CD8-positive, alpha-beta memory T cell (primary cell): ENCODE measurements at regions not wholly inside any gene's neighbourhood (a gene's known extent, or its start where the extent isn't known, plus 50 kb on each side); places are given as distances from the start of the nearest gene placed in this dataset.

ENCODE experiments used
- CTCF ChIA-PET: fragments of 350-600 bp; sonication (Branson Sonifier 250); formaldehyde crosslinking; loops from one replicate; lab custom pipeline; 2021; ENCODE audit warnings: antibody characterized with exemption; lab: Charles Lee
- POLR2A ChIA-PET: fragments of 350-600 bp; sonication (Branson Sonifier 250); formaldehyde crosslinking; loops from one replicate; lab custom pipeline; 2021; ENCODE audit warnings: antibody characterized with exemption; lab: Charles Lee
- DNase-seq, 5 donors: peaks; one replicate each; pipeline versions ENCODE4 v3.0.0 to v3.0.0-alpha.2; 2020 to 2022; ENCODE audit warnings: mixed read lengths in 1 of 5
- H3K27ac ChIP-seq: one replicate; pipeline ENCODE4 v1.7.0; 2013; ENCODE audit warnings: low read depth, mild to moderate bottlenecking, low read length, moderate library complexity
- H3K27me3 ChIP-seq: 2 replicates; pipeline ENCODE4 v1.7.0; 2013; ENCODE audit warnings: low read length, mild to moderate bottlenecking; ENCODE audit not compliant: insufficient read depth, poor library complexity, severe bottlenecking
- H3K36me3 ChIP-seq: 2 replicates; pipeline ENCODE4 v1.7.0; 2013; ENCODE audit warnings: mild to moderate bottlenecking, low read length, moderate library complexity; ENCODE audit not compliant: insufficient read depth
- H3K4me1 ChIP-seq: 2 replicates; pipeline ENCODE4 v1.7.0; 2013; ENCODE audit warnings: mild to moderate bottlenecking, low read length, moderate library complexity; ENCODE audit not compliant: insufficient read depth
- H3K4me3 ChIP-seq: 2 replicates; pipeline ENCODE4 v1.7.0; 2013; ENCODE audit warnings: mild to moderate bottlenecking, low read length
- H3K9me3 ChIP-seq: 2 replicates; pipeline ENCODE4 v1.7.0; 2013; ENCODE audit warnings: mild to moderate bottlenecking, low read length
- H3K27ac Mint-ChIP-seq, 8 donors: one replicate each; pipeline ENCODE4 v1.8.0; 2020 to 2021; ENCODE audit warnings: mixed read lengths in 8 of 8, mild to moderate bottlenecking in 6 of 8, inconsistent platforms in 3 of 8, moderate library complexity in 3 of 8
- H3K27me3 Mint-ChIP-seq, 2 donors: one replicate each; pipeline ENCODE4 v1.8.0; 2020 to 2021; ENCODE audit warnings: mixed read lengths in 2 of 2, mild to moderate bottlenecking in 1 of 2, moderate library complexity in 1 of 2
- H3K36me3 Mint-ChIP-seq, 3 donors: one replicate each; pipeline ENCODE4 v1.8.0; 2020 to 2021; ENCODE audit warnings: mixed read lengths in 3 of 3, inconsistent platforms in 1 of 3, mild to moderate bottlenecking in 1 of 3
- H3K4me1 Mint-ChIP-seq, 3 donors: one replicate each; pipeline ENCODE4 v1.8.0; 2020 to 2021; ENCODE audit warnings: mixed read lengths in 3 of 3, inconsistent platforms in 1 of 3, mild to moderate bottlenecking in 1 of 3
- H3K4me3 Mint-ChIP-seq, 7 donors: one replicate each; pipeline ENCODE4 v1.8.0; 2020 to 2021; ENCODE audit warnings: mixed read lengths in 7 of 7, mild to moderate bottlenecking in 6 of 7, moderate library complexity in 4 of 7, inconsistent platforms in 2 of 7
- H3K9me3 Mint-ChIP-seq, 5 donors: one replicate each; pipeline ENCODE4 v1.8.0; 2020 to 2022; ENCODE audit warnings: mixed read lengths in 5 of 5, mild to moderate bottlenecking in 3 of 5, moderate library complexity in 2 of 5, inconsistent platforms in 1 of 5

DNA sequence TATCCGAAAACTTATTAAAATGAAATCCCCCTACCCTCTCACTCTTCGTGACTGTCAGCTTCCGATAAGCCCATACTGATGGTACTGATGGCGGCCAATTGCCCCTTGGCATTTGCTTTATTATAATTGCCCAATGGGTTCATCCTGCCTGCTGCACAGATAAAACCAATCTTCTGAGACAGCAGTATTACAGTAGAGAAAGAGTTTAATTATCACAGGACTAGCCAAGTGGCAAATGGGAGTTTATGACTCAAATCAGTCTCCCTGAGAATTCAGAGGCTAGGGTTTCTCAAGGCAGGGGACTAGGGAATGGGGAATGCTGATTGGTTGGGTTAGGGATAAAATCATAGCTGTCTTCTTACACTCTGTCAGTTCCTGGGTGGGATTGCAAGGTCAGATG, 259.5 kb downstream of the SOD2 start:
- H3K4me1 ChIP-seq: no peaks in the 10 kb centered on the region
- no peak overlapping the region for H3K27ac Mint-ChIP-seq
- CTCF ChIA-PET: no interaction called here

GRCh38 chr6:159431750-159432149, 261.3 kb downstream of the SOD2 start:
- no peaks in the 10 kb centered on the region for H3K36me3 ChIP-seq
- no peak for DNase-seq
- H3K4me1 ChIP-seq: no peaks in the 10 kb centered on the region
- Mint-ChIP-seq H3K4me1 (no peaks in the 10 kb centered on the region), H3K27ac (no peak overlapping the region), H3K36me3 (peaks cover 0 to 12% (median 0%) of the 10 kb centered on the region in 3 donors), H3K27me3 (peaks cover 5 to 20% of the 10 kb centered on the region in 2 donors), H3K4me3 (no peak overlapping the region), H3K9me3 (peaks cover 8 to 22% (median 15%) of the 10 kb centered on the region in 5 donors)
- H3K4me3 ChIP-seq: no peak overlapping the region
- H3K9me3 ChIP-seq: peaks cover 8% of the 10 kb centered on the region
- CTCF ChIA-PET: no interaction called here
- POLR2A ChIA-PET: no interaction called here
- no peak overlapping the region for H3K27ac ChIP-seq
- no peaks in the 10 kb centered on the region for H3K27me3 ChIP-seq

More for the DNA sequence above, 259.5 kb downstream of the SOD2 start:
- Mint-ChIP-seq H3K4me3 (no peak overlapping the region), H3K36me3 (peaks cover 0 to 12% (median 0%) of the 10 kb centered on the region in 3 donors), H3K9me3 (peaks cover 9 to 22% (median 15%) of the 10 kb centered on the region in 5 donors), H3K4me1 (no peaks in the 10 kb centered on the region), H3K27me3 (peaks cover 5 to 18% of the 10 kb centered on the region in 2 donors)
- POLR2A ChIA-PET: no interaction called here
- Histone ChIP-seq H3K27me3 (no peaks in the 10 kb centered on the region), H3K9me3 (peaks cover 8% of the 10 kb centered on the region), H3K4me3 (no peak overlapping the region), H3K36me3 (no peaks in the 10 kb centered on the region), H3K27ac (no peak overlapping the region)
- DNase-seq: no peak

- no peak overlapping the region for H3K27ac ChIP-seq
- ChIA-PET POLR2A (no interaction called here), CTCF (no interaction called here)
- peaks cover 3 to 19% (median 12%) of the 10 kb centered on the region in 5 donors for H3K9me3 Mint-ChIP-seq
- no peak for DNase-seq
- no peaks in the 10 kb centered on the region for H3K27me3 ChIP-seq
- H3K4me3 Mint-ChIP-seq: no peak overlapping the region
- H3K9me3 ChIP-seq: peaks cover 8% of the 10 kb centered on the region
- H3K36me3 Mint-ChIP-seq: peaks cover 0 to 12% (median 0%) of the 10 kb centered on the region in 3 donors
- H3K4me3 ChIP-seq: no peak overlapping the region
- no peaks in the 10 kb centered on the region for H3K4me1 Mint-ChIP-seq
- no peaks in the 10 kb centered on the region for H3K4me1 ChIP-seq
- H3K36me3 ChIP-seq: no peaks in the 10 kb centered on the region
- peaks cover 5 to 23% of the 10 kb centered on the region in 2 donors for H3K27me3 Mint-ChIP-seq
- no peak overlapping the region for H3K27ac Mint-ChIP-seq
Observed at GRCh38 chr6:159430323-159430722, 261.1 kb downstream of the FNDC1 start.

GRCh38 chr6:159429433-159429832, 260.2 kb downstream of the FNDC1 start:
- H3K4me1 Mint-ChIP-seq: no peaks in the 10 kb centered on the region
- H3K27ac ChIP-seq: no peak overlapping the region
- H3K9me3 ChIP-seq: peaks cover 8% of the 10 kb centered on the region
- no peaks in the 10 kb centered on the region for H3K36me3 ChIP-seq
- H3K27ac Mint-ChIP-seq: no peak overlapping the region
- no peak overlapping the region for H3K4me3 ChIP-seq
- H3K9me3 Mint-ChIP-seq: peaks cover 6 to 18% (median 12%) of the 10 kb centered on the region in 5 donors
- ChIA-PET CTCF (no interaction called here), POLR2A (no interaction called here)
- no peak for DNase-seq
- H3K27me3 Mint-ChIP-seq: peaks cover 5 to 21% of the 10 kb centered on the region in 2 donors
- H3K4me3 Mint-ChIP-seq: no peak overlapping the region
- no peaks in the 10 kb centered on the region for H3K27me3 ChIP-seq
- H3K36me3 Mint-ChIP-seq: peaks cover 0 to 12% (median 0%) of the 10 kb centered on the region in 3 donors
- H3K4me1 ChIP-seq: no peaks in the 10 kb centered on the region

DNA sequence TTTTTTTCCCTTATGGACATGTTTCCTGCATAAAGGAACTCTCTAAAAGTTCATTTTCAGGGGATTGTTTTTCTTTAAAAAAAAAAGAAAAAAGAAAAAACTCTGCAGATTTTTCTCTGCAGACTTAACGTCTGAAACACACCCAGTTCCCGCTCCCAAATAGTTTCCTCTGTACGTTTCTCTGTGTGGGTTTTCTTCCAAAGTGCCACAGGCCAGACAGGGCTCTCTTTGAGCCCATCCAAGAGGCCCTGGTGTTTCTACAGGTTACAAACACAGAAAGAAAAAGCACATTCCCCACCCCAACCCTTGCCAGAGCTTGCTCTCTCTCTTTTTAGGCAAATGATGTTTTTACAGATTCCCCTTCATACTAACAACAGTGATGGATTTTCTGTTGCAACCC, 258.6 kb downstream of the FNDC1 start:
- no peak overlapping the region for H3K4me3 Mint-ChIP-seq
- H3K9me3 ChIP-seq: no peaks in the 10 kb centered on the region
- H3K27me3 ChIP-seq: no peaks in the 10 kb centered on the region
- H3K4me1 Mint-ChIP-seq: no peaks in the 10 kb centered on the region
- H3K9me3 Mint-ChIP-seq: peaks cover 0 to 6% (median 4%) of the 10 kb centered on the region in 5 donors
- H3K4me3 ChIP-seq: no peak overlapping the region
- peaks cover 8 to 28% of the 10 kb centered on the region in 2 donors for H3K27me3 Mint-ChIP-seq
- no peak for DNase-seq
- peak overlapping the region in 1 of 8 donors; percentile 21 for H3K27ac Mint-ChIP-seq
- no peaks in the 10 kb centered on the region for H3K4me1 ChIP-seq
- ChIA-PET POLR2A (no interaction called here), CTCF (no interaction called here)
- peaks cover 0 to 2% (median 0%) of the 10 kb centered on the region in 3 donors for H3K36me3 Mint-ChIP-seq
- H3K27ac ChIP-seq: no peak overlapping the region
- no peaks in the 10 kb centered on the region for H3K36me3 ChIP-seq

DNA sequence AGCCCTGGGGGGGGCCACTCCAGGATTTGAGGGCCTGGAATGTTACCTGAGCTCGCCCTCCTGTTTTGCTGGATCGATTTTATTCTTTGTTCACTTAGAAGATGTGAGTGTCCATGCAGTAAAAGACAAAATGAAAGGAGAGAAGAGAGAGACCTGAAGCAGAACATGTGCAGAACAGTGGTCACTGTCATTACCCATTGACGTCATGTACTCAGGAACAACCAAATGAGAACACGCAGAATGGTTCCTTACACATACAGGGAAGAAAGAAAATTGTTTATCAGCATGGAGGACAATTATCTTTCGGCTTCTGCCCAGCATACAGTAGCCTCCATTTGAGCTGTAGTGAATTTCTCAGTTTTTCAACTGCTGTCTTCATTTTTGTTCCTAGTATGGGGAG, 258.1 kb downstream of the FNDC1 start:
- no peak for DNase-seq
- Histone ChIP-seq H3K9me3 (no peaks in the 10 kb centered on the region), H3K4me1 (no peaks in the 10 kb centered on the region), H3K27me3 (no peaks in the 10 kb centered on the region), H3K27ac (no peak overlapping the region), H3K36me3 (no peaks in the 10 kb centered on the region), H3K4me3 (no peak overlapping the region)
- CTCF ChIA-PET: no interaction called here
- Mint-ChIP-seq H3K36me3 (no peaks in the 10 kb centered on the region), H3K27me3 (peaks cover 8 to 31% of the 10 kb centered on the region in 2 donors), H3K4me3 (no peak overlapping the region), H3K4me1 (no peaks in the 10 kb centered on the region), H3K9me3 (peaks cover 0 to 5% (median 2%) of the 10 kb centered on the region in 5 donors), H3K27ac (no peak overlapping the region)
- POLR2A ChIA-PET: no interaction called here

DNA sequence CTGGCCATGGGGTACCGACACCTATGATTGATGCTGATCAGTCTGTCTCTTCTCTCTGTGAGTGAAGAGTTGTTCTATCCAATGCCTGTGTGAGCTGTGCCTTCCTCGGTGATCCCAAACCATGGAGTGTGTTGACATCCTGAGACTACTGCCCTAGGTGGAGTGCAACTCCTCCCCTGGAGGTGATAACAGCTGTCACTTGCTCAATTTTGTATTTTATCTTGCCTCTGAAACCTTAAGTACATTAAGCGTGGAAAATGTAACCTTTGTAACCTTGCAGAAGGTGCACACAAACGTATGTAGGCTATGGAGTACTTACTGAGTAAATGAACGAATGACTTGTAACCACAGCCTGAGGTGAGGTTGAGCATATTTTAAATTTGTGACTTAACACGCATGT, 256.2 kb downstream of the FNDC1 start:
- H3K4me1 Mint-ChIP-seq: no peaks in the 10 kb centered on the region
- peaks cover 8 to 35% of the 10 kb centered on the region in 2 donors for H3K27me3 Mint-ChIP-seq
- ChIA-PET POLR2A (no interaction called here), CTCF (no interaction called here)
- no peak overlapping the region for H3K4me3 ChIP-seq
- H3K27me3 ChIP-seq: no peaks in the 10 kb centered on the region
- H3K9me3 Mint-ChIP-seq: peaks cover 0 to 4% (median 0%) of the 10 kb centered on the region in 5 donors
- H3K27ac Mint-ChIP-seq: no peak overlapping the region
- no peak overlapping the region for H3K27ac ChIP-seq
- no peaks in the 10 kb centered on the region for H3K9me3 ChIP-seq
- H3K4me3 Mint-ChIP-seq: no peak overlapping the region
- H3K4me1 ChIP-seq: no peaks in the 10 kb centered on the region
- H3K36me3 Mint-ChIP-seq: no peaks in the 10 kb centered on the region
- no peaks in the 10 kb centered on the region for H3K36me3 ChIP-seq
- DNase-seq: no peak

DNA sequence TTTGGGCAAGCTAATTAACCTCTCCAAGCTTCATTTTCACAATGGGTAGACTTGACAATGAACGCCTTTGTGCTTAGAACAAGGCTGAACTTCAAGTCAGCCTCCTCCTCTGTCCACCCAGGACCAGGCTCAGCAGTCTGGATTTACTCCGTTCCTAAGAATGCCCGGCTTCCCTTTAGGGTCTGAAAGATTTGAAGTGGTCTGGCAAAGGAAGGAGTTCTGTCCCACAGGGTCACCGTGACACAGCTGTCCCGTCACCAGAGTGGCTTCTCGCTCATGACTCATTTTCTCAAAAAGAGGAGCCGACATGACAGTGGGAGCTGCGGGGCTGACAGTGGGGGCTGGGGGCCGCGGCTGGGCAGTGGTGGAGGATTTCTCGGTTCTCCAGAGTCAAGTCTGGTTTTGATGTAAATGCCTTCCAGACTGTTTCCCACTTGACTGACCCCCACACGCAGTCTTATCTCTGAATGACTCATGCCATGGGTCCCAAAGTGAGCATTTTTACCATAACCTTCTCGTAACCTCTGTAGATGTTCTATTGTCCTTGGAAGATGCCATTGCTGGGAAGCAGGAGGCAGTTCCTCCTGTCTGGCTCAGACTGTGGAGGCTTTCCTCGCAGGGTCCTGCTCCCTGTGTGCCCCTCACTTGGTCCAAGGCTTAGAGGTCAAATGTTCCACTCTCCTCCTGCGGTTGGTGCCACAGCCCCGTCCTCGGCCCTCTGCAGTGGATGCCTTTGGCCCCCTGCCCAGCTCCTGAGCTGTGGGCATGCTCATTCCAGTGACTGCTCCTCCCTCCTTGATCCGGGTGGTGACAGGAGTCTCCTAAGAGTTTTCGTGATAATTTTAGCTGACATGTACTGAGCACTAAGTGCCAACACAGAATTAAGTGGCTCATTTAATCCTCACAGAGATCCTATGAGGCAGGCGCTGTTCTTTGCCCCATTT, 253.1 kb downstream of the FNDC1 start:
- Mint-ChIP-seq H3K9me3 (peaks cover 0 to 7% (median 0%) of the 10 kb centered on the region in 5 donors), H3K4me3 (no peak overlapping the region), H3K36me3 (no peaks in the 10 kb centered on the region), H3K27ac (no peak overlapping the region), H3K4me1 (no peaks in the 10 kb centered on the region), H3K27me3 (peaks cover 11 to 37% of the 10 kb centered on the region in 2 donors)
- no peaks in the 10 kb centered on the region for H3K9me3 ChIP-seq
- H3K4me1 ChIP-seq: no peaks in the 10 kb centered on the region
- DNase-seq: no peak
- ChIA-PET CTCF (no interaction called here), POLR2A (no interaction called here)
- no peaks in the 10 kb centered on the region for H3K36me3 ChIP-seq
- H3K27me3 ChIP-seq: no peaks in the 10 kb centered on the region
- no peak overlapping the region for H3K4me3 ChIP-seq
- H3K27ac ChIP-seq: no peak overlapping the region
